ENCODE measurements at regions not wholly inside any gene's neighbourhood (a gene's known extent, or its start where the extent isn't known, plus 50 kb on each side); places are given as distances from the start of the nearest gene placed in this dataset.

- TF ChIP-seq, protein P1, sequence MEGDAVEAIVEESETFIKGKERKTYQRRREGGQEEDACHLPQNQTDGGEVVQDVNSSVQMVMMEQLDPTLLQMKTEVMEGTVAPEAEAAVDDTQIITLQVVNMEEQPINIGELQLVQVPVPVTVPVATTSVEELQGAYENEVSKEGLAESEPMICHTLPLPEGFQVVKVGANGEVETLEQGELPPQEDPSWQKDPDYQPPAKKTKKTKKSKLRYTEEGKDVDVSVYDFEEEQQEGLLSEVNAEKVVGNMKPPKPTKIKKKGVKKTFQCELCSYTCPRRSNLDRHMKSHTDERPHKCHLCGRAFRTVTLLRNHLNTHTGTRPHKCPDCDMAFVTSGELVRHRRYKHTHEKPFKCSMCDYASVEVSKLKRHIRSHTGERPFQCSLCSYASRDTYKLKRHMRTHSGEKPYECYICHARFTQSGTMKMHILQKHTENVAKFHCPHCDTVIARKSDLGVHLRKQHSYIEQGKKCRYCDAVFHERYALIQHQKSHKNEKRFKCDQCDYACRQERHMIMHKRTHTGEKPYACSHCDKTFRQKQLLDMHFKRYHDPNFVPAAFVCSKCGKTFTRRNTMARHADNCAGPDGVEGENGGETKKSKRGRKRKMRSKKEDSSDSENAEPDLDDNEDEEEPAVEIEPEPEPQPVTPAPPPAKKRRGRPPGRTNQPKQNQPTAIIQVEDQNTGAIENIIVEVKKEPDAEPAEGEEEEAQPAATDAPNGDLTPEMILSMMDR (IDR thresholded peaks at IDR 0.05): no peak
- TF ChIP-seq ZFX (IDR thresholded peaks at IDR 0.05; ENCODE audit: borderline replicate concordance): no peak
Observed at GRCh38 chr2:66331176-66331575, 103.7 kb upstream of the MEIS1 start.
